Mesendoderm (in vitro differentiated cells): ENCODE measurements at regions not wholly inside any gene's neighbourhood (a gene's known extent, or its start where the extent isn't known, plus 50 kb on each side); places are given as distances from the start of the nearest gene placed in this dataset.
"Not testable (repeated sequence)": the region's sequence is repeated elsewhere in the genome, so short reads cannot be mapped to it uniquely, and the experiment has no call there.

Experiments used
- DNase-seq: peaks from one replicate; pipeline ENCODE4 v3.0.0; 2013
- H2AK5ac ChIP-seq: 2 replicates; pipeline ENCODE4 v1.6.1; 2013; ENCODE audit warnings: low read length, inconsistent platforms
- H2BK120ac ChIP-seq: 2 replicates; pipeline ENCODE4 v1.6.1; 2013; ENCODE audit warnings: low read depth, mild to moderate bottlenecking, low read length, moderate library complexity, mixed read lengths
- H2BK15ac ChIP-seq: replicated peaks from 2 replicates; pipeline ENCODE4 v1.6.1; 2013; ENCODE audit warnings: low read depth, mild to moderate bottlenecking, moderate library complexity
- H2BK5ac ChIP-seq: 2 replicates; pipeline ENCODE4 v1.6.1; 2013; ENCODE audit warnings: low read length, inconsistent platforms
- H3K18ac ChIP-seq: 2 replicates; pipeline ENCODE4 v1.6.1; 2013; ENCODE audit warnings: mild to moderate bottlenecking, low read length, mixed read lengths
- H3K23ac ChIP-seq: one replicate; pipeline ENCODE4 v1.6.1; 2013; ENCODE audit warnings: low read length
- H3K27ac ChIP-seq: 2 replicates; pipeline ENCODE4 v1.5.1; 2013; ENCODE audit warnings: low read depth, mild to moderate bottlenecking, inconsistent platforms, low read length, moderate library complexity
- H3K27me3 ChIP-seq: 2 replicates; pipeline ENCODE4 v1.6.1; 2013; ENCODE audit warnings: low read length, control low read depth, mild to moderate bottlenecking, inconsistent platforms; ENCODE audit not compliant: insufficient read depth, poor library complexity
- H3K36me3 ChIP-seq: 2 replicates; pipeline ENCODE4 v1.6.1; 2013; ENCODE audit warnings: low read length, inconsistent platforms; ENCODE audit not compliant: control insufficient read depth, insufficient read depth
- H3K4ac ChIP-seq: one replicate; pipeline ENCODE4 v1.6.1; 2013; ENCODE audit warnings: low read depth, mild to moderate bottlenecking, low read length, moderate library complexity
- H3K4me1 ChIP-seq: 2 replicates; pipeline ENCODE4 v1.6.1; 2013; ENCODE audit warnings: low read depth, low read length, inconsistent platforms; ENCODE audit not compliant: control insufficient read depth
- H3K4me2 ChIP-seq: 2 replicates; pipeline ENCODE4 v1.6.1; 2013; ENCODE audit warnings: low read length
- H3K4me3 ChIP-seq: 2 replicates; pipeline ENCODE4 v1.5.1; 2013; ENCODE audit warnings: mild to moderate bottlenecking, low read length
- H3K56ac ChIP-seq: one replicate; pipeline ENCODE4 v1.6.1; 2013; ENCODE audit warnings: low read length
- H3K79me1 ChIP-seq: 2 replicates; pipeline ENCODE4 v1.6.1; 2013; ENCODE audit warnings: low read length, inconsistent platforms
- H3K79me2 ChIP-seq: 2 replicates; pipeline ENCODE4 v1.6.1; 2013; ENCODE audit warnings: mild to moderate bottlenecking, low read length; ENCODE audit not compliant: control insufficient read depth, insufficient read depth
- H3K9ac ChIP-seq: 2 replicates; pipeline ENCODE4 v1.6.1; 2013; ENCODE audit warnings: low read length, inconsistent platforms
- H4K5ac ChIP-seq: one replicate; pipeline ENCODE4 v1.6.1; 2013; ENCODE audit warnings: low read length
- H4K8ac ChIP-seq: one replicate; pipeline ENCODE4 v1.6.1; 2013; ENCODE audit warnings: low read depth, mild to moderate bottlenecking, control low read depth, low read length, moderate library complexity
- WGBS: extraction: QIAGEN DNeasy Blood & Tissue Kit; methylation state at CpG from one replicate; pipeline ENCODE4 v1.1.7; 2013; ENCODE audit warnings: low lambda C conversion rate, missing lambda C conversion rate; ENCODE audit not compliant: insufficient coverage; ENCODE audit errors: extremely low coverage; 5-methylcytosine and 5-hydroxymethylcytosine counted together

GRCh38 chr1:55784941-55785450, 569.8 kb upstream of the USP24 start:
- H3K36me3 ChIP-seq, H3K27ac ChIP-seq, H3K56ac ChIP-seq, H3K79me2 ChIP-seq, H2BK120ac ChIP-seq, H4K5ac ChIP-seq, H3K4ac ChIP-seq, H2BK15ac ChIP-seq, H3K18ac ChIP-seq, DNase-seq, H3K9ac ChIP-seq, H3K4me2 ChIP-seq, H2AK5ac ChIP-seq, H2BK5ac ChIP-seq, H3K4me3 ChIP-seq, H4K8ac ChIP-seq, H3K23ac ChIP-seq, H3K27me3 ChIP-seq, H3K79me1 ChIP-seq, H3K4me1 ChIP-seq: not testable (repeated sequence)
- WGBS: no CpG with 5 or more reads among the region's 6 CpGs

- Histone ChIP-seq H3K79me2 (no peaks in the 10 kb centered on the region), H3K4me1 (no peaks in the 10 kb centered on the region), H3K4me2 (no peak overlapping the region), H2BK15ac (no peak overlapping the region), H3K4ac (no peak overlapping the region), H3K56ac (no peak overlapping the region), H3K4me3 (no peak overlapping the region), H2BK120ac (no peak overlapping the region), H3K36me3 (no peaks in the 10 kb centered on the region), H3K18ac (no peak overlapping the region), H3K23ac (no peak overlapping the region), H4K8ac (no peak overlapping the region), H2AK5ac (no peak overlapping the region), H3K27me3 (no peaks in the 10 kb centered on the region), H3K27ac (no peak overlapping the region), H4K5ac (no peak overlapping the region), H2BK5ac (no peak overlapping the region), H3K9ac (no peak overlapping the region), H3K79me1 (no peaks in the 10 kb centered on the region)
- no CpG with 5 or more reads among the region's 3 CpGs for WGBS
- no peak for DNase-seq
Observed at GRCh38 chr1:55781944-55782482, 566.8 kb upstream of the USP24 start.

- no peaks in the 10 kb centered on the region for H3K27me3 ChIP-seq
- H3K27ac ChIP-seq: no peak overlapping the region
- no peak overlapping the region for H4K8ac ChIP-seq
- WGBS: no CpG with 5 or more reads among the region's 3 CpGs
- H3K18ac ChIP-seq: no peak overlapping the region
- no peak overlapping the region for H3K9ac ChIP-seq
- no peak overlapping the region for H3K56ac ChIP-seq
- H4K5ac ChIP-seq: no peak overlapping the region
- H2BK5ac ChIP-seq: no peak overlapping the region
- no peak overlapping the region for H3K23ac ChIP-seq
- no peaks in the 10 kb centered on the region for H3K79me2 ChIP-seq
- H2BK15ac ChIP-seq: no peak overlapping the region
- H3K36me3 ChIP-seq: no peaks in the 10 kb centered on the region
- no peaks in the 10 kb centered on the region for H3K79me1 ChIP-seq
- H3K4me2 ChIP-seq: no peak overlapping the region
- H3K4me3 ChIP-seq: no peak overlapping the region
- no peak overlapping the region for H3K4ac ChIP-seq
- no peaks in the 10 kb centered on the region for H3K4me1 ChIP-seq
- DNase-seq: no peak
- no peak overlapping the region for H2BK120ac ChIP-seq
- H2AK5ac ChIP-seq: no peak overlapping the region
Observed at GRCh38 chr1:55781003-55781402, 565.8 kb upstream of the USP24 start.

GRCh38 chr1:55777545-55777944, 562.4 kb upstream of the USP24 start:
- no peak overlapping the region for H3K27ac ChIP-seq
- no peak overlapping the region for H4K5ac ChIP-seq
- no peak overlapping the region for H2AK5ac ChIP-seq
- no peak overlapping the region for H3K9ac ChIP-seq
- H3K56ac ChIP-seq: no peak overlapping the region
- no peaks in the 10 kb centered on the region for H3K4me1 ChIP-seq
- WGBS: no CpG with 5 or more reads among the region's 2 CpGs
- no peaks in the 10 kb centered on the region for H3K36me3 ChIP-seq
- H3K4me3 ChIP-seq: no peak overlapping the region
- no peak overlapping the region for H3K23ac ChIP-seq
- DNase-seq: no peak
- no peaks in the 10 kb centered on the region for H3K27me3 ChIP-seq
- no peak overlapping the region for H4K8ac ChIP-seq
- no peak overlapping the region for H2BK15ac ChIP-seq
- H3K4ac ChIP-seq: no peak overlapping the region
- no peak overlapping the region for H3K18ac ChIP-seq
- H3K4me2 ChIP-seq: no peak overlapping the region
- H2BK120ac ChIP-seq: no peak overlapping the region
- H2BK5ac ChIP-seq: no peak overlapping the region
- H3K79me1 ChIP-seq: no peaks in the 10 kb centered on the region
- no peaks in the 10 kb centered on the region for H3K79me2 ChIP-seq

GRCh38 chr1:55775007-55775406, 559.8 kb upstream of the USP24 start:
- DNase-seq: no peak
- Histone ChIP-seq H2BK120ac (no peak overlapping the region), H3K79me2 (no peaks in the 10 kb centered on the region), H3K79me1 (no peaks in the 10 kb centered on the region), H3K9ac (no peak overlapping the region), H3K23ac (no peak overlapping the region), H3K4me3 (no peak overlapping the region), H3K4ac (no peak overlapping the region), H4K8ac (no peak overlapping the region), H3K4me1 (no peaks in the 10 kb centered on the region), H3K56ac (no peak overlapping the region), H3K36me3 (no peaks in the 10 kb centered on the region), H2BK5ac (no peak overlapping the region), H2BK15ac (no peak overlapping the region), H2AK5ac (no peak overlapping the region), H3K4me2 (no peak overlapping the region), H3K27ac (no peak overlapping the region), H4K5ac (no peak overlapping the region), H3K18ac (no peak overlapping the region), H3K27me3 (no peaks in the 10 kb centered on the region)
- no CpG with 5 or more reads among the region's 3 CpGs for WGBS

- DNase-seq: no peak
- no CpG with 5 or more reads among the region's 3 CpGs for WGBS
- H3K23ac ChIP-seq: no peak overlapping the region
Observed at GRCh38 chr1:55774446-55774845, 559.3 kb upstream of the USP24 start.

More at GRCh38 chr1:55774446-55774845, 559.3 kb upstream of the USP24 start:
- Histone ChIP-seq H4K8ac (no peak overlapping the region), H3K4me1 (no peaks in the 10 kb centered on the region), H3K4me2 (no peak overlapping the region), H3K4me3 (no peak overlapping the region), H4K5ac (no peak overlapping the region), H3K4ac (no peak overlapping the region), H2BK5ac (no peak overlapping the region), H2BK120ac (no peak overlapping the region), H3K56ac (no peak overlapping the region), H3K27me3 (no peaks in the 10 kb centered on the region), H3K27ac (no peak overlapping the region), H3K36me3 (no peaks in the 10 kb centered on the region), H2BK15ac (no peak overlapping the region), H3K79me2 (no peaks in the 10 kb centered on the region), H2AK5ac (no peak overlapping the region), H3K9ac (no peak overlapping the region), H3K18ac (no peak overlapping the region), H3K79me1 (no peaks in the 10 kb centered on the region)
